K562 (cell line): ENCODE measurements at regions not wholly inside any gene's neighbourhood (a gene's known extent, or its start where the extent isn't known, plus 50 kb on each side); places are given as distances from the start of the nearest gene placed in this dataset.

Experiments used
- ATAC-seq: fragments of 200-7000 bp; cut with Tn5 transposase; 3 replicates; pipeline ENCODE4 v1.9.1; 2020; ENCODE audit warnings: moderate library complexity
- BruUV-seq: library from RNA; stranded (reverse); fragments of 400-500 nt; replicated peaks from 2 replicates; lab custom pipeline; 2021; lab: Mats Ljungman, UMichigan
- CTCF ChIA-PET: fragments of 300-600 bp; formaldehyde crosslinking; extraction: SDS; loops from one replicate; lab custom pipeline; 2021; ENCODE audit warnings: low intra/inter-chr PET ratio; lab: Yijun Ruan, JAX
- POLR2A ChIA-PET: fragments of 300-600, 350-650 bp; sonication (Branson Sonifier 250); formaldehyde crosslinking; extraction: SDS; loops from one replicate; lab custom pipeline; 2021; ENCODE audit warnings: antibody characterized with exemption, inconsistent platforms; lab: Yijun Ruan, JAX
- DNase-seq, 4 experiments: peaks; one replicate each; pipeline versions ENCODE4 v3.0.0 to v3.0.0-alpha.2; 2011 to 2018; ENCODE audit warnings: low spot score in 3 of 4, mixed read lengths in 3 of 4; ENCODE audit errors: extremely low read depth in 1 of 4
- FAIRE-seq: peaks from 2 replicates; lab custom pipeline; 2011; peaks lifted over from hg19 to GRCh38; lab: Jason Lieb, UNC
- H2AFZ ChIP-seq: 2 replicates; pipeline ENCODE4 v1.6.0; 2011; ENCODE audit warnings: low read depth, low read length, control low read depth, inconsistent platforms
- H3K27ac ChIP-seq: fragments of 200-600 bp; 3 replicates; pipeline ENCODE4 v1.8.0; 2011; ENCODE audit warnings: low read depth, mild to moderate bottlenecking, control low read depth, inconsistent platforms, low read length, moderate library complexity, mixed read lengths; ENCODE audit errors: extremely low read depth
- H3K27me3 ChIP-seq, 2 experiments: fragments of 300-600 bp in 1 of 2; 2 replicates in 1 of 2; 3 replicates in 1 of 2; pipeline versions ENCODE4 v1.6.0 to v1.8.0; 2011; ENCODE audit warnings: inconsistent platforms in 2 of 2, low read length in 2 of 2, mild to moderate bottlenecking in 1 of 2, mixed read lengths in 1 of 2, moderate library complexity in 1 of 2; ENCODE audit not compliant: control insufficient read depth in 2 of 2, insufficient read depth in 2 of 2
- H3K36me3 ChIP-seq: fragments of 300-600 bp; 3 replicates; pipeline ENCODE4 v1.8.0; 2011; ENCODE audit warnings: mild to moderate bottlenecking, low read length, inconsistent platforms; ENCODE audit not compliant: control insufficient read depth, insufficient read depth
- H3K4me1 ChIP-seq, 2 experiments: fragments of 200-600 bp in 1 of 2; replicated peaks in 1 of 2; 2 replicates in 1 of 2; 3 replicates in 1 of 2; pipeline versions ENCODE4 v1.5.1 to v1.8.0; 2011; ENCODE audit warnings: inconsistent platforms in 2 of 2, low read length in 2 of 2, mild to moderate bottlenecking in 1 of 2, mixed read lengths in 1 of 2, moderate library complexity in 1 of 2; ENCODE audit not compliant: control insufficient read depth in 2 of 2, insufficient read depth in 2 of 2
- H3K4me2 ChIP-seq: 2 replicates; pipeline ENCODE4 v1.6.1; 2011; ENCODE audit warnings: low read length, control low read depth, inconsistent platforms, mixed read lengths; ENCODE audit not compliant: insufficient read depth
- H3K4me3 ChIP-seq: fragments of 200-600 bp; sonication (generic), shearing (Covaris generic); 2 replicates; pipeline ENCODE4 v1.5.1; 2016; ENCODE audit warnings: control low read depth, inconsistent platforms
- H3K79me2 ChIP-seq: fragments of 200-600 bp; 3 replicates; pipeline ENCODE4 v1.8.0; 2011; ENCODE audit warnings: low read length, inconsistent platforms; ENCODE audit not compliant: control insufficient read depth, insufficient read depth
- H3K9ac ChIP-seq, 2 experiments: 2 replicates each; pipeline versions ENCODE4 v1.6.0 to v1.6.1; 2011; ENCODE audit warnings: low read depth in 2 of 2, low read length in 2 of 2, control low read depth in 1 of 2, inconsistent platforms in 1 of 2, mild to moderate bottlenecking in 1 of 2, mixed read lengths in 1 of 2; ENCODE audit not compliant: insufficient read depth in 1 of 2
- H3K9me1 ChIP-seq: one replicate; pipeline ENCODE4 v1.6.0; 2011; ENCODE audit warnings: inconsistent platforms, mild to moderate bottlenecking, low read length, moderate library complexity; ENCODE audit not compliant: control insufficient read depth, insufficient read depth
- H3K9me3 ChIP-seq: replicated peaks from 2 replicates; pipeline ENCODE4 v1.5.1; 2011; ENCODE audit warnings: low read depth, low read length, inconsistent platforms; ENCODE audit not compliant: control insufficient read depth, insufficient read depth
- H4K20me1 ChIP-seq: replicated peaks from 2 replicates; pipeline ENCODE4 v1.6.1; 2011; ENCODE audit warnings: low read length, inconsistent platforms, mixed read lengths; ENCODE audit not compliant: control insufficient read depth, insufficient read depth
- ARID2 ChIP-seq: fragments of 450-650 bp; IDR thresholded peaks from 2 replicates; pipeline ENCODE4 v1.6.1; 2017; ENCODE audit warnings: antibody characterized with exemption, mild to moderate bottlenecking
- BRCA1 ChIP-seq, 2 experiments: fragments of 450-650 bp in 1 of 2; sonication (generic) in 1 of 2; formaldehyde crosslinking in 1 of 2; IDR thresholded peaks; 2 replicates each; pipeline versions ENCODE4 v1.5.0 to v1.6.1; 2017 to 2020; ENCODE audit warnings: mild to moderate bottlenecking in 1 of 2, missing genetic modification reagents in 1 of 2
- BRD9 ChIP-seq: fragments of 450-650 bp; IDR thresholded peaks from 2 replicates; pipeline ENCODE4 v1.6.1; 2018; ENCODE audit warnings: low read depth; ENCODE audit not compliant: partially characterized antibody
- CBFA2T3 ChIP-seq: fragments of 450-650 bp; IDR thresholded peaks from 2 replicates; pipeline ENCODE4 v1.6.1; 2017
- DIDO1 ChIP-seq: fragments of 450-650 bp; IDR thresholded peaks from 2 replicates; pipeline ENCODE4 v1.6.1; 2016; ENCODE audit warnings: low read depth, missing biosample characterization, missing genetic modification characterization
- EP300 ChIP-seq: IDR thresholded peaks from 2 replicates; pipeline ENCODE4 v1.6.1; 2012; ENCODE audit warnings: low read length, improper control_type of control experiment
- PRDM10 ChIP-seq: fragments of 450-650 bp; IDR thresholded peaks from 2 replicates; pipeline ENCODE4 v1.6.1; 2018; ENCODE audit not compliant: partially characterized antibody
- PURB ChIP-seq: sonication (generic); formaldehyde crosslinking; IDR thresholded peaks from 2 replicates; pipeline ENCODE4 v1.9.0; 2021; ENCODE audit warnings: low read depth, mild to moderate bottlenecking, missing genetic modification reagents
- SRSF3 ChIP-seq: fragments of 200-400 bp; formaldehyde crosslinking; IDR thresholded peaks from 2 replicates; pipeline ENCODE4 v1.6.1; 2016; ENCODE audit warnings: mild to moderate bottlenecking, low read length, moderate library complexity; ENCODE audit not compliant: insufficient read depth
- TAL1 ChIP-seq: fragments of 450-650 bp; IDR thresholded peaks from 2 replicates; pipeline ENCODE4 v1.6.1; 2016; ENCODE audit warnings: mild to moderate bottlenecking
- USF1 ChIP-seq: sonication (generic); formaldehyde crosslinking; IDR thresholded peaks from 2 replicates; pipeline ENCODE4 v1.9.0; 2022; ENCODE audit warnings: mild to moderate bottlenecking, missing genetic modification reagents
- ZFP36 ChIP-seq: fragments of 150-350 bp; IDR thresholded peaks from 2 replicates; pipeline ENCODE4 v1.6.1; 2018; ENCODE audit warnings: low read length, low read depth; ENCODE audit not compliant: partially characterized antibody
- WGBS: fragments of 100-300 bp; shearing (Covaris generic); methylation state at CpG from one replicate; pipeline ENCODE4 v1.1.6; 2016; ENCODE audit warnings: low coverage, mixed read lengths; ENCODE audit not compliant: insufficient coverage; ENCODE audit errors: missing lambda C conversion rate; 5-methylcytosine and 5-hydroxymethylcytosine counted together
- in situ Hi-C: fragments of 300-500 bp; cut with MboI; formaldehyde crosslinking; loops from 4 replicates; pipeline ENCODE4 v1.15.0; 2018; ENCODE audit warnings: inconsistent platforms, mixed read lengths
- intact Hi-C: fragments of 100-400 bp; cut with micrococcal nuclease; formaldehyde crosslinking; loops from 2 replicates; pipeline ENCODE4 v1.14.2; 2022

GRCh38 chr5:174667526-174667925, 56.9 kb upstream of the MSX2 start:
- CTCF ChIA-PET = no interaction called here
- no peaks in the 10 kb centered on the region for H3K4me1 ChIP-seq
- 0% methylated on average over 2 of the region's 2 CpGs for WGBS

More at GRCh38 chr5:174667526-174667925, 56.9 kb upstream of the MSX2 start:
- Histone ChIP-seq H3K9me1 (no peaks in the 10 kb centered on the region), H3K9me3 (no peaks in the 10 kb centered on the region), H3K79me2 (no peaks in the 10 kb centered on the region), H3K27ac (no peak overlapping the region), H3K9ac (no peak overlapping the region), H3K27me3 (peaks cover 5 to 6% of the 10 kb centered on the region in 2 experiments; a peak in 4 of 5 replicates), H3K4me3 (no peak overlapping the region), H3K36me3 (no peaks in the 10 kb centered on the region), H4K20me1 (no peaks in the 10 kb centered on the region), H3K4me2 (no peak overlapping the region), H2AFZ (no peak overlapping the region)
- FAIRE-seq = no peak
- intact Hi-C loops (no loop called here), in situ Hi-C loops (no loop called here)
- BruUV-seq = no TSS peak
- TF ChIP-seq PURB (CRISPR knock-in tag) = no peak
- no peak for TF ChIP-seq PRDM10
- TF ChIP-seq DIDO1 (tag) = no peak
- TF ChIP-seq BRCA1 (IDR thresholded peaks at IDR 0.05) = no peak
- no peak for TF ChIP-seq BRCA1 (CRISPR knock-in tag; IDR thresholded peaks at IDR 0.05)
- no peak for TF ChIP-seq SRSF3
- no peak for TF ChIP-seq USF1 (CRISPR knock-in tag)
- no peak for TF ChIP-seq BRD9
- no peak for TF ChIP-seq CBFA2T3
- no peak for TF ChIP-seq ARID2
- no peak for TF ChIP-seq EP300
- TF ChIP-seq ZFP36 = no peak
- TF ChIP-seq TAL1 = no peak
- POLR2A ChIA-PET = no interaction called here
- no peak for ATAC-seq
- no peak for DNase-seq
